GM21529 (cell line): ENCODE measurements at regions not wholly inside any gene's neighbourhood (a gene's known extent, or its start where the extent isn't known, plus 50 kb on each side); places are given as distances from the start of the nearest gene placed in this dataset.

Source experiments
- ATAC-seq: cut with Tn5 transposase; IDR thresholded peaks from one replicate; pipeline ENCODE4 v1.9.1; 2021; ENCODE audit not compliant: unreplicated experiment

- no peak for ATAC-seq
Observed at GRCh38 chr6:17047889-17048288, 54.0 kb upstream of the STMND1 start.

DNA sequence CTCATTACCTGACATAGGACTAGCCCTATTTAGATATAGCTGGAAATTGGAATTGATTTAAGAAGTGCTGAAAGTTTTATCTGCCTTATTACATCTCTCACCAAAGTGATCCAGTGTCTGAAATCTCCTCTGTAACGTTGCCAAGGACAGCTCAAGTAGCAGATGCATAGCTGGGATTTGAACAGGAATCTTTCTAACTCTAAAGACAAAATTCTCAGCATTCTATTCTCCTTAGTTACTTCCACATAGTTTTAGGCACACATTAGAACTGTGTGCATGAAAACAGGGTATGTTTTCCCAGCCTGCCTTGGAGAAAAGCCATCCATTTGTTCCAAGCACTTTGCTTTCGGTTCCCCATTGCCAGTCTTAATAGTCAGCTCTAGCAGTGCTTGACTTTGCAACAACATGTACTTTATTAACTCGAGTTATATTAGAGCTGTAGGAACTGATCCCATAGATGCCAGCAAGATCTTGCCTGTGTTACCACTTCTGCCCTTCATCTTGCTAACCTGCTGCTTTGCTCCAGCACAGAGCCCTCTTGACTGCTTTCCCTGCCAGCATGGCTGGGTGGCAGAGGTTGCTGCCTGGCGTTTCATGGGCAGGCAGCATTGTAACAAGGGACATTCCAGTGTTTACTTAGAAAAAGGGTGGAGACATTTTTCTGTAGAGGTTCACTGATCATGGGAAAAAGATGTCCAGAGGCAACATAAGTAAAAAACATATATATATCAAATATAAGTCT is 56.1 kb upstream of the STMND1 start:
- ATAC-seq = no peak

- ATAC-seq = no peak
Observed at GRCh38 chr6:17043148-17043522, 58.7 kb upstream of the STMND1 start.

- no peak for ATAC-seq
Observed at GRCh38 chr6:17042422-17043147, 59.3 kb upstream of the STMND1 start.

DNA sequence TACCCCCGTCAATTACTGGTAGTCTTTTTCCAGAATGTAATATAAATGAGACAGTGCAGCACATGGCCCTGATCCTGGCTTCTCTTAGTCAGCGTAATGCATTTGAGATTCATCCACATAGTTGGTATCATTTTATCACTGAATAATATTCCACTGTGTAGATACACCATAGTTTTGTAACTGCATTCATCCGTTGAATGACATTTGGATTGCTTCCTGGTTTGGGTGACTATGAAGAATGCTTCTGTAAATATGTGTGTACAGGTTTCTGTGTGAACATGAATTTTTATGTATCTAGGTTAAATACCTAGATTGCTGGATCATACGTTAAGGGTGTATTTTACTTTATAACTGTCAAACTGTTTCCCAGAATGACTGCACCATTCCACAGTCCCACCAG is 62.6 kb upstream of the STMND1 start:
- ATAC-seq = no peak

- ATAC-seq = no peak
Observed at GRCh38 chr6:17038316-17038715, 63.5 kb upstream of the STMND1 start.

- ATAC-seq = no peak
Observed at GRCh38 chr6:17036065-17036393, 65.8 kb upstream of the STMND1 start.

DNA sequence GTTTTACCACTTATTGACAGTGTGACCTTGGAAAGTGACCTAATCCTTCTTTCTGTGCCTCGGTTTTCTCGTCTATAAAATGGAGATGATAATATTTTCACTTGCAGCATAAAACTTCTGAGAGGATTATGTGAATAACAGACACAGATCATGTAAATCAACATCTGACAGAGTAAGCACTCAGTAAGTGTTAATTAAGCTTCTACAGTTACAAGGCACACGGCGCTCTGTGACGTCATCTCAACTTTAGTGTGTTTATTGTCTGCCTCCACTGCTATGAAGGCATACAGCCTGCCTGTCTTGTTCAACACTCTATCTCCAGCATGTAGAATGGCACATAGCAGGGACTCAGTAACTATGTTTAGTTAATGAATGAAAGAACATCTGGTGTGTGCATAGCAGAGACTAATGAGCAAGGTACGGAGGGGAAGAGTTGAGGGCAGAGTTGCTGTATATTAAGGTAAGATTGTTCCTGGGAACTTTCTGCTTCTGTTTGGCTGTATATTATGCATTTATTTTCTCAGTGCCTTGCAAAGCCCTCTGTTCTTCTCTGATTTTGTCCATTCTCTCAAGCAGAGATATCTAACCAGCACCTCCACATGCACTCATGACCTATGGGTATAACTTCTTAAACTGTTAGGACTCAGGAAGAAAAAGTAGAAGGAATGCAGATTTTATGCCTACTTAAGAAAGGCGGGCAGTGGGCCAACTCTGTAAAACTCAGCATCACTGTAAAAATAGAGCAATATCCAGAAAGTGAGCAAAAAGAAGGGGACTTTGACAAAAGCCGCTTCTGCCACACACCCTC is 66.4 kb upstream of the STMND1 start:
- no peak for ATAC-seq

GRCh38 chr6:17033746-17034145 is 68.1 kb upstream of the STMND1 start:
- no peak for ATAC-seq

DNA sequence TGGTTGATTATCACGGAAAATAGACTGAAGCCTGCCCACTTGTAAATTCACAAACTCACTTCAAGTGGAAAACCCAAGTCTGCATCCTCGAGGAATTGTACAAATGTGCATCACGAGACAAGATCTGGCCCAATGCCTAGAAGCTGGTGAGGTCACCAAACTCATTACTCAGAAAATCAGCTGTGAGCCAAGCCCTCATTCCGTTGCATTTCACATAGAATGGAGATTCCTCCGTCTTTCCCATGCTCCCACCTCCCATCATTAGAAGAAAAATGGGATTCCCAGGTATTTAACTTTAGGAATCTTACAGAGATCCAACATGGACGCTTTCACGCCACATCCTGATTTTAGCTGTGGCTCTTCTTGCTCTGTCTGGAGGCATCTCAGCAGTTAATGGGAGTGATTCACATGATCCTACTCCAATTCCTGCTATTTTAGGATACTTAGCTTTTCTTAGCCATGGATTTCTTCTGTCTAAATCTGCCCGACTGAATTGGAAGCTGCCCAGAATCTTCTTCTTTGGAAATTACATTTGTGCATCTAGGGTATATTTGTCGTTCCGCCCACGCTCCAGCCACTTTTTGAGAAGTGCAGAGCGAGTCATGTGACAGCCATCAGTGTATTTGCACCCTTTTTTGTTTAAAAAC is 68.7 kb upstream of the STMND1 start:
- ATAC-seq = no peak

DNA sequence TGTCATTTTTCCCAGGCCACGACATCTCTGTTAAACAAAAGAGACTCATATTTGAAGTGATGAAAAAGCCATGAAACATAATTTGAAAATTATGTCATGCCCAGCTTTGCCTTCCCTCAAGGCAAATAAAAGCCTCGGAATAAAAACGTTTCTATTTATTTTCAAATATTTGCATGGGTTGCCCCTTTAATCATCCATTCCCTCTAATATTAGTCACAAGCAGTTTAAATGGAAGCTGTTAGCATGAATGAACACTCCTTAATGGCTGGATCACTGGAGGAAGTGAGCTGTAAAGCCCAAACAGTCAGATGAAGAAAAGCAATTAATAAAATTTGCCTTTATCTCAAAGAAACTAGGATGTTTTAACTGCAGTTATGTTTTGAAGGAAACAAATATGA is 69.3 kb upstream of the STMND1 start:
- ATAC-seq = no peak

GRCh38 chr6:17031961-17032360 is 69.9 kb upstream of the STMND1 start:
- ATAC-seq = no peak

- ATAC-seq = no peak
Observed at GRCh38 chr6:17027441-17027840, 74.4 kb upstream of the STMND1 start.

DNA sequence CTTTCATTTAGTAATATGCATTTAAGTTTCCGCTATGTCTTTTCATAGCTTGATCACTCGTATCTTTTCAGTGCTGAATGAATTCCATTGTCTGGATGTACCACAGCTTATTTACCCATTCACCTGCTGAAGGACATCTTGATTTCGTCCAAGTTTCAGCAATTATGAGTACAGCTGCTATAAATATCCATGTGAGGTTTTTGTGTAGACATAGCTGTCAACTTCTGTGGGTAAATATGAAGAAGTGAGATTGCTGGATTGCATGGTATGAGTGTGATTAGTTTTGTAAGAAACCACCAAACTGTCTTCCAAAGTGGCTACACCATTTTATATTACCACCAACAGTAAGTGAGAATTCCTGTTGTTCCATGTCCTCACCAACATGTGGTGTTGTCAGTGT is 79.2 kb upstream of the STMND1 start:
- ATAC-seq = no peak

DNA sequence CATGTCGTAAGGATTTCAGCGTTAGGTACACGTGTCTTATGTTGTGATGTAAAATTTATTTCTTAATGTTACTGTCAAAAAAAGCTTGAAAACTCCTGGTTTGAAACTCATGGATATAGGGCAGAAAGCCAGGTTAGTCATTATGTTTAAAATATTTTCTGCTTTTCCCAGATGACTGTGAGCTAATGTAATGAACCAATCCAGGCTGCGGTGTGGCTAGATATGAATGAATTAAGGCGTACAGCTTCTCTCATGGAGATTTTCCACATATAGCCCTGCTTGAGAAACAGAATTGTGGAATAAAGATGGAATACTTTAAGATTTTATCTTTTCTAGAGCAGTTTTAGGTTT is 80.3 kb upstream of the STMND1 start:
- ATAC-seq = no peak

DNA sequence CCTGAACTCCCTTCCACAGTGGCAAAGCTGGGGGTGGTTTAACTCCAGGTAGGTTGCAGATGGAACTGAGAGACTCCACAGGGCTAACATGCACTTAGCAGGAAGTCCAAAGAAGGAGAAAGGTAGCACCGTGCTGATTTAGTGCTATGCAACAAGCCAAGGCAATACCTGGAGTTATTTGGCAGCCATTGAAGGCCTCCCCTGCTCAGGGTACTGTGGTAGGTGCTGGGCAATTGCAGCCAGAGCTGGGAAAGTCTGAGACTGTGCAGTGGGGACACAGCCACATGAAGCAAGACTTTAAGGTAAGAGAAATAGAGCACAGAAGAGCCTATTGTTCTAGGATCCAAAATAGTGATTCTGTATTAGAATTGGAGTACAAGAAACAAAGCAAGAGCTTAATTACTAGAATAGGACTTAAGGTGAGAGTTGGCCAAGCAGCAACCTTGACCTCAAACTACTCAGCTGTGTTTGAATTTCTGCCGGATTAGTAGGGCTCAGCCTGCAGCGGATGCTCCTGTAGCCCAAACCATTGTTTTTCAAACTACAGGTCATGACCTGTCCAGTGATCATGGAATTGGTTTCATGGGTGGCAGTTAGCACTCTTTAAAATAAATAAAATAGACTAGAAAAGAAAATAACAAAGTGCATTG is 80.8 kb upstream of the STMND1 start:
- no peak for ATAC-seq

GRCh38 chr6:17018425-17018824 is 83.4 kb upstream of the STMND1 start:
- no peak for ATAC-seq

GRCh38 chr6:17017416-17017815 is 84.4 kb upstream of the STMND1 start:
- no peak for ATAC-seq

- no peak for ATAC-seq
Observed at GRCh38 chr6:17015551-17016381, 86.1 kb upstream of the STMND1 start.

DNA sequence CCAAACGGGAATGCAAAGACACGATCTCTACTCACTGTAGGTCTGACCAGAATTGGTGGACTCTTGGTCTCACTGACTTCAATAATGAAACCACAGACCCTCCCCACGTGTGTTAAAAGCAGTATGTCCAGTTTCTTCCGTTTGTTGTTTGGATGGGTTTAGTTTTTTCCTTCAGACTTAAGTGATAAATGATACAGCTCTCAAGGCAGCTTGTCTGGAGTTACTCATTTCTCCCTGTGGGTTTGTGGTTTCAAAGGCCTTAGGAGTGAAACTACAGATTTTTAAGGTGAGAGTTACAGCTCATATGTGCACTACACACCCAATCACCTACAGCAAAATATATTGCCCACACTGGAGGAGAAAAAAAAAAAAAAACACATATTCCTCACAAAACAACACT is 86.7 kb upstream of the STMND1 start:
- ATAC-seq = peak; percentile 89
